ENCODE measurements at regions not wholly inside any gene's neighbourhood (a gene's known extent, or its start where the extent isn't known, plus 50 kb on each side); places are given as distances from the start of the nearest gene placed in this dataset.

- intact Hi-C loops (cut with DNase I): no loop called here
- ATAC-seq (ENCODE audit: poor library complexity) (no peak), DNase-seq (no peak)
These were observed 408.1 kb upstream of the ZNF385D start for GRCh38 chr3:22159004-22159695.

GRCh38 chr3:22161315-22161714 lies 410.3 kb upstream of the ZNF385D start:
- DNase-seq (no peak), ATAC-seq (ENCODE audit: poor library complexity) (no peak)
- intact Hi-C loops (cut with DNase I): no loop called here

- ATAC-seq (ENCODE audit: poor library complexity) (no peak), DNase-seq (no peak)
- intact Hi-C loops (cut with DNase I): no loop called here
These were observed 419.4 kb upstream of the ZNF385D start for GRCh38 chr3:22170370-22170769.

GRCh38 chr3:22172964-22173363 lies 422.0 kb upstream of the ZNF385D start:
- intact Hi-C loops (cut with DNase I): no loop called here
- ATAC-seq (ENCODE audit: poor library complexity): no peak
- DNase-seq: no peak

- no peak for DNase-seq
- no peak for ATAC-seq (ENCODE audit: poor library complexity)
- intact Hi-C loops (cut with DNase I): no loop called here
These were observed 424.9 kb upstream of the ZNF385D start for GRCh38 chr3:22175947-22176346.

GRCh38 chr3:22176911-22177310 lies 425.9 kb upstream of the ZNF385D start:
- DNase-seq (no peak), ATAC-seq (ENCODE audit: poor library complexity) (no peak)
- intact Hi-C loops (cut with DNase I): no loop called here

GRCh38 chr3:22189616-22190015 lies 438.6 kb upstream of the ZNF385D start:
- DNase-seq (no peak), ATAC-seq (ENCODE audit: poor library complexity) (no peak)

GRCh38 chr3:22199095-22199494 lies 448.1 kb upstream of the ZNF385D start:
- no peak for ATAC-seq (ENCODE audit: poor library complexity)
- intact Hi-C loops (cut with DNase I): no loop called here
- no peak for DNase-seq

More at GRCh38 chr3:22189616-22190015, 438.6 kb upstream of the ZNF385D start:
- intact Hi-C loops (cut with DNase I): no loop called here

GRCh38 chr3:22208844-22209243 lies 457.8 kb upstream of the ZNF385D start:
- ATAC-seq (ENCODE audit: poor library complexity) (no peak), DNase-seq (no peak)
- intact Hi-C loops (cut with DNase I): no loop called here

GRCh38 chr3:22209578-22209977 lies 458.6 kb upstream of the ZNF385D start:
- intact Hi-C loops (cut with DNase I): no loop called here
- no peak for DNase-seq
- ATAC-seq (ENCODE audit: poor library complexity): no peak

- intact Hi-C loops (cut with DNase I): no loop called here
- DNase-seq (no peak), ATAC-seq (ENCODE audit: poor library complexity) (no peak)
These were observed 459.7 kb upstream of the ZNF385D start for GRCh38 chr3:22210693-22211092.

GRCh38 chr3:22216601-22217000 lies 465.6 kb upstream of the ZNF385D start:
- DNase-seq: no peak
- ATAC-seq (ENCODE audit: poor library complexity): no peak
- intact Hi-C loops (cut with DNase I): no loop called here

GRCh38 chr3:22225161-22225560 lies 474.2 kb upstream of the ZNF385D start:
- intact Hi-C loops (cut with DNase I): no loop called here
- ATAC-seq (ENCODE audit: poor library complexity) (no peak), DNase-seq (no peak)

GRCh38 chr3:22228705-22229104 lies 477.7 kb upstream of the ZNF385D start:
- ATAC-seq (ENCODE audit: poor library complexity): no peak
- intact Hi-C loops (cut with DNase I): no loop called here
- DNase-seq: no peak

GRCh38 chr3:22231061-22231460 lies 480.1 kb upstream of the ZNF385D start:
- ATAC-seq (ENCODE audit: poor library complexity): no peak
- DNase-seq: no peak
- intact Hi-C loops (cut with DNase I): no loop called here

GRCh38 chr3:22236490-22237270 lies 485.7 kb upstream of the ZNF385D start:
- DNase-seq: no peak
- ATAC-seq (ENCODE audit: poor library complexity): no peak
- intact Hi-C loops (cut with DNase I): no loop called here

- ATAC-seq (ENCODE audit: poor library complexity): no peak
- no peak for DNase-seq
- intact Hi-C loops (cut with DNase I): no loop called here
These were observed 488.0 kb upstream of the ZNF385D start for GRCh38 chr3:22239011-22239410.

- ATAC-seq (ENCODE audit: poor library complexity) (no peak), DNase-seq (no peak)
- intact Hi-C loops (cut with DNase I): no loop called here
These were observed 490.1 kb upstream of the ZNF385D start for GRCh38 chr3:22241110-22241509.

- intact Hi-C loops (cut with DNase I): no loop called here
- DNase-seq: no peak
- peak; percentile 78 for ATAC-seq (ENCODE audit: poor library complexity)
These were observed 493.9 kb upstream of the ZNF385D start for GRCh38 chr3:22244761-22245521.
